ENCODE measurements at regions not wholly inside any gene's neighbourhood (a gene's known extent, or its start where the extent isn't known, plus 50 kb on each side); places are given as distances from the start of the nearest gene placed in this dataset.
"Not testable (repeated sequence)": the region's sequence is repeated elsewhere in the genome, so short reads cannot be mapped to it uniquely, and the experiment has no call there.

GRCh38 chr3:4077950-4078349, 225.2 kb upstream of the SETMAR start:
- DNase-seq = no peak

- DNase-seq = no peak
Observed at GRCh38 chr3:4078903-4079302, 224.3 kb upstream of the SETMAR start.

DNA sequence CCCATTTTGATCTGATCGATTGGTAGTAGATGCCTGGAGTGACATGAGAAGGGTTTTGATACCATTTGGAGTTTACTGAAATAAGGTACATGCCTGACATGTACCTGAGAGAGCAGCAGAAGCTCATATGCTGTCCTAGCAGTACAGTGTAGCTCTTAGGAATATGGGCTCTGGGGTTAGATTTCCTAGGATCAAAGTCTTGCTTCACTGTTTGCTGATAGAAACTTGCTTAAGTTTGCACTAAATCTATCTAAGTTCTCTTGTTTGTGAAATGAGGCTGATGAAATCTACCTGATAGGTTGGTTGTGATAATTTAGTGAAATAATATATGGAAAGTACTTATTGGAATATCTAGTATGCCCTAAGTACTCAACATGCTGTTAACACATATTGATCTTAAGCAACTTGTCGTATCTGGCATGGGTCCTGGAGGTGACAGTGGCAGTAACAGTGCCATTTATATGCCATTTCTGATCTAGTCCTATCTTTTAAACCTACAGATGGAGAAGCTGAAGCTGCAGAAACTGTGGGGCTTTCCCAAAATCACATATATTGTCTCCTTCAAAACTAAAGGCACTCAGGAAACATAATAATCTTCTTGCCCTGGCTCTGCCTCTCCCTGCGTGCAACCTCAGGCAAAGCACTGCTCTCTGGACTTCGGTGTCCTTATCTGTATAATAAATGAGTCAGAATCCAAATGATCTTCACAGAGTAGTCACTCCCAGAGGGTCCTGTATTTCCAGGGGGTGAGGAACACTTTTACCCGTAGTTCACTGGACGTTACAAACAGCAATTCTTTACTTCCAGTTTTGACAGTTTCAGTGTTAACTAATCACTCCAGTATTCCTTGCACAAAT, 223.6 kb upstream of the SETMAR start:
- DNase-seq = no peak

DNA sequence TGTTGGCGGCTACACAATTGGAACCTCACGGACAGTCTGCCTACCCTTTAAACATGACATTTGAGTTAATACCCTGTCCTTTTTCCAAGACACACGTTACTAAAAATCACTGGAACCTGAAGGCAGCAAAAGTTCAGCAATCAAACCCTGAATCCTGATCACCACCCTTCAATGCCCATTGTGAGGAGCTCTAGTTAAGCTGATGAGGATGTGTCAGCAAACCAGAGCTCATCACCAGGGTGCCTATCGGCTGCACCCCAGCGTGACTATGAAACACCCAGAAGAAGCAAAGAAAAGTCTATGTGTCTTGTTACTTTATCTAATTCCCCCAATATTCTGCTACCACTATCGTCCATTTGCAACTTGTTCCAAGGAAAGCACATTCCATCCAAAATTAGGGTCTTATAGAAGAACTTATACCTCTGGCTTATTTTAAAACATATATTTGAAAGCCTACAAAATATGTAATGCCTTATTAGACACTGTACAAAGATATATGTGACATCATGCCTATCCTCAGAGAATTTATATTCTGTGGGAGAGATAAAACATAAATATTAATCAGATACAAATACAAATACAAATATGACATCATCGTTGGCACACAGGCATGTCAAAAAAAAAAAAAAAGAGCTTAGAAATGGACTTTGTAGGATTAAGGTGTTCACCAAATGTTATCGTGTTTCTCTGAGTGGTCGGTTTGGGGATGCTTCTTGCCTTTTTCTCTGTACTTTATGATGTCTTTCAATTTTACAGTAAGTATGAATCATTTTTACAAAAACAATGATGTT, 219.7 kb upstream of the SETMAR start:
- no peak for DNase-seq

DNA sequence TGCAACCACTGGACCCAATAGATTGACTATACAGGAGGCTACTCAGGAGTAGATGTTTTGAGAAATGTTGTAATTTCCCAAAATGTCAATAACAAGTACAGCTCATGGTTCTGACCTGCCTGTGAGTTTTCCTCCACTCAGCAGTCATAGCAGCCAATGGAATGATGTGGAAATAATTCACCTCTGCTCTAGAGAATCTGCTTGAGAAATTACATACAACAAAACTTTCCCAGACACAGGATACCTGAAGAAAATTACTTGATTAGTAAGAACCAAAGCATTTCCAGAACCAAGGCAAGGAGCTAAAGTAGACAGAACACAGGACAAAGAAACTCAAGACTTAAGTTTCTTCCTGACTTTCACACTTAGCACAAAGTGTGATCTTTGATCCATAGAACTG, 218.9 kb upstream of the SETMAR start:
- no peak for DNase-seq

GRCh38 chr3:4086662-4087061, 216.5 kb upstream of the SETMAR start:
- not testable (repeated sequence) for DNase-seq

- no peak for DNase-seq
Observed at GRCh38 chr3:4091786-4092185, 211.4 kb upstream of the SETMAR start.

- no peak for DNase-seq
Observed at GRCh38 chr3:4097801-4098200, 205.4 kb upstream of the SETMAR start.

GRCh38 chr3:4099607-4100006, 203.6 kb upstream of the SETMAR start:
- DNase-seq = no peak

GRCh38 chr3:4107430-4107829, 195.7 kb upstream of the SETMAR start:
- no peak for DNase-seq

- DNase-seq = no peak
Observed at GRCh38 chr3:4113811-4114522, 189.2 kb upstream of the SETMAR start.

GRCh38 chr3:4119119-4119518, 184.1 kb upstream of the SETMAR start:
- DNase-seq = no peak

GRCh38 chr3:4125576-4125975, 177.6 kb upstream of the SETMAR start:
- DNase-seq = no peak

- DNase-seq = no peak
Observed at GRCh38 chr3:4138150-4138785, 164.9 kb upstream of the SETMAR start.

DNA sequence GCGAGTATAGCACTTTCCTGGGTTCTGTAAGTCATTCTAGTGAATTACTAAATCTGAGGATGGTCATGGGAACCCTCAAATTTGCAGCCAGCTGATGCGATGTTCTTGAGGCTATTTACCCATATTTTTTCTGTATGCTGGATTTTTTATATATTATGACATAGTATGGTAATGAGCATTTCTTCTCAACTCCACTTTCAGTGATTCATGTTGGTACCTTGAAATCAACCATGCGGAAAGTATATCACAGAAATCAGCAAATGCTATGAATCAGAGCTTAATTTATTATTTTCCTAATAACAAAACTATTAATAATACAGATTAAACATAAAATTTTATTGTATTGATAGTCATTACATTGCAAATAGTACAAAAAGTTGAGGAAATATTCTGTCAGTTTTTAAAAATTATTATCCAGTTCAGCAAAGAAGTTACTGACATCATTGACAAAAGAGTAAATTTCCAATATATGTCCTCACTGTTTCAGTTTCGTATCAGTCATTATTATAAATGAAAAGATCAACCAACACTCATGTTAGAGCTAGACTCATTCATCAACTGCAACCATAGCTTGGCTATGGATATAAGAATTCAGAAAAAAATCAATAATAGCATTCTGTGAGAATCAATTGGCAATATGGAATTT, 164.3 kb upstream of the SETMAR start:
- DNase-seq = no peak

DNA sequence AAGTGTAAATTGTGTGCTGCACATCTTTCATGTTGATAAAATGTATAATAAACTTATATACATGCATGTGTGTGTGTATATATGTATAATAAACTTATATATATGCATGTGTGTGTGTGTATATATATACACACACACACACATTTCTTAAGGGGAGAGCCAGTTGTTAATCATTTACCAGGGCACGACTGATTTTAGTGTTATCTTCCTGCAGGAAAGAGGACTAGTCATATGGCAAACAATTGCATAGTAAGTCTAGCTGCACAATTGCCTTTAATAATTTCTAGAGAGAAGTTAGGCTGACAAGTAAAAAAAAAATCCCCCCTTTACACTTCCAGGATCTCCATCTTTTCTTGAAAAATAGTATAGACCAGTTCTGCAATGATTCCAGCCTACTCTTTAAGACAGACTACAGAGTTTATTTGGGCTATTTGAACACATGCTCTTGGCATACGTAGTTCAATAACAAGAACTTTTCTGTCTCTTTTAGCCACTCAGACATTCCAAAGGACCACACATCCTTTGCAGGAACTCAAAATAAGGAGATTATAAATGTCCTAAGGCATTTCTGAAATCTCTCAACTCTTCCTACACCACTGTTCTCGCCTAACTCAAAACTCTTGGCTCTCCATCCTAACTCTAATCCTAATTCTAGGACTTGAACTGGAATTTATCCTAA, 163.6 kb upstream of the SETMAR start:
- DNase-seq = no peak

- no peak for DNase-seq
Observed at GRCh38 chr3:4140921-4141320, 162.2 kb upstream of the SETMAR start.

DNA sequence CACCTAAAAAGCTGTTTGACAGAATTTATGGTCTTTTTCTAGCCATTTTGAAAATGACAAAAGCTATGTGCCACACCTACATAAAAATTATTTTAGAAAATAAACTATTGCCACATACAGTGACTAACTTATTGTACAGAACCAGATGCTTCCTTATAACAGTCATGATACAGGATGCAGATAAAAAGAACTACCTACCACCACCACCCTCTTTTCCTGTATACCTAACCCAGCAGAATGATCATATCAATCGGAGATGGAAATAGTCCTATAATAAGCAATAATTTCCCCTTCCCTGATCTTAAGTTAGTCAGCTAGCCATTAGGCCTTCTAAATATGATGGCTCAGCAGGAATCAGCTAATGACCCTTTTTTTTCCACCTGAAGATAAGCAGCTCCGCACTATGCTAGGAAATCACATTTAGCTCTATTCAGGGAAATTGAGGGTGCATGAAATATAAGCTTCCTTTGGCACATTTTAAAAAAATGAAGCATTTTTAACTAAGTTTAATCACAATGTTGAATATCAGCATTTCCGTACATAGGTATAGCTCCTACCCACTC, 155.5 kb upstream of the SETMAR start:
- DNase-seq = no peak

- no peak for DNase-seq
Observed at GRCh38 chr3:4149296-4149695, 153.9 kb upstream of the SETMAR start.

DNA sequence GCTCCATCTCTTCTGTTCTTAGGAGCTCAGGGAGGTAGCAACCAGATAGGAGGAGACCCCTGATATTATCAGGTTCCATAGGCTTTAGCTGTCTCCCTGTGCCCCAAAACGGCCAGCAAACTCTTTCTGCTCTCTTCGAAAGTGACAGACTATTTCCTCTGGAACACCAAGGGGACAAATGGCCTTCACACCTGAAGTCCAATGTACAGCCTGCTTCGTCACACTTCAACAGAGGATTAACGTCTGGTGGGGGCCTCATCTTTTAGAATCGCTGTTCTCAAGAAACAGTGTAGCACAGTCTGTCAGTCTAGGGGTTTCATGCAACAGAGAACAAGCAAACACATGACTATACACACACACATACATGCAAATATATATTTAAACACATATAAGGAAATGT, 152.4 kb upstream of the SETMAR start:
- no peak for DNase-seq

DNA sequence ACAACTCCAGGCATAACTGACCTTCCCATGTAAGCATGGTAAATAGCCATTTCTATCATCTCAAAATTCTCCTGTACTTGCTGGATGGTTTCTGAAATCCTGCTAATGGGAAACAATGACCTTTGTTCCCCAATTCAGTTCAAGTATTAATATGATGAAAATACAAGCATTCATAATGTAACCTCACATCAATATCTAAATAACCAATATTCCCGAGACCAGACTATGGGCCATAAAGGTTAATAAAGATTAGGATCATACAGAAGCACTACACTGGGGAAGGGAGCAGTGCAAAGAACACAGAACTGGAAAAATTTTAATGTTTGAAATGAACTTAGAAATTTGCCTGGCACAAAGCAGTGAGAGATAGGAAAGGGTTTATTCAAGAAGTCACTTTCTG, 151.3 kb upstream of the SETMAR start:
- no peak for DNase-seq

- DNase-seq = no peak
Observed at GRCh38 chr3:4153771-4154170, 149.4 kb upstream of the SETMAR start.
